ENCODE measurements at regions not wholly inside any gene's neighbourhood (a gene's known extent, or its start where the extent isn't known, plus 50 kb on each side); places are given as distances from the start of the nearest gene placed in this dataset.

DNA sequence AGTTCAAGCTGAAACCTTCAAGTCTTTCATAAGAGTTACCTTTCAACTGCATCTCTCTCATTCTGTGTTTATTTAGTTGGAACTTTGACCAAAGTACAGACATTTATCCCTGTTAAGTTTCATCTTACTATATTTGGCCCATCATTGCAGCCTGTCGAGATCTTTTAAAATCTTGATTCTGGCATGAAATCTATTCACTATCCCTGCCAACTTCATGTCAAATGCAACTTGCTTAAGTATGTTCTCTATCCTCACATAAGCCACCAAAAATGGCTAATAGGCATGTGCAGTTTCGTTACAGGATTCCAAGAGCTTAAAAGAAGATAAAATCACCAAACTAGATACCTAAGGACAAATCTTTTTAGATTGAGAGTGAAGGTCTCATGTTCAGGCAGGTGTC is 117.5 kb upstream of the KCNQ5 start:
- TF ChIP-seq JUND (IDR thresholded peaks at IDR 0.05; ENCODE audit: low read depth), result no peak
- in situ Hi-C loops (cut with HindIII; ENCODE audit: low pct_unique_long_range_greater_than_20kb, low sequenced_read_pairs), result no loop called here
- no peak for DNase-seq (ENCODE audit: low read depth in 1 of 2, low spot score in 1 of 2)

DNA sequence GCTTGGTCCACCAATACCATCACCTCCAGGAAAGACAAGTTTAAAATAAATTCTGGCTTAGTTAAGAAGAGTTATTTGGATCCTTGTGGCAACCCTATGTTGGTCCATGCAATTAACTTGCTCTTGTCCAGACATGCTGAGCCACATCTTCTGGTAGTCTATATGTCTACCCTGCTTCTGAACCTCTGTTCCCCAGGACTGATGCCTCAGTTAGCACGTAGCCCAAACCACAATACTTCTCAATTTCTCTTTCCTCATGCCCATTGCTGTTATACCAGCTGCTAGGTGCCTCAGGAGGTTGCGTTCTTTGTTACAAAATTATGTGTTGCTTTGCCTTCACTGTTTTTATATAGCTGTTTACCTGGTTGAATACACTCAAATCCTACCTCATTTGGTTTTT is 116.4 kb upstream of the KCNQ5 start:
- no peak for DNase-seq (ENCODE audit: low read depth in 1 of 2, low spot score in 1 of 2)
- no peak for TF ChIP-seq JUND (IDR thresholded peaks at IDR 0.05; ENCODE audit: low read depth)
- in situ Hi-C loops (cut with HindIII; ENCODE audit: low pct_unique_long_range_greater_than_20kb, low sequenced_read_pairs), result no loop called here

DNA sequence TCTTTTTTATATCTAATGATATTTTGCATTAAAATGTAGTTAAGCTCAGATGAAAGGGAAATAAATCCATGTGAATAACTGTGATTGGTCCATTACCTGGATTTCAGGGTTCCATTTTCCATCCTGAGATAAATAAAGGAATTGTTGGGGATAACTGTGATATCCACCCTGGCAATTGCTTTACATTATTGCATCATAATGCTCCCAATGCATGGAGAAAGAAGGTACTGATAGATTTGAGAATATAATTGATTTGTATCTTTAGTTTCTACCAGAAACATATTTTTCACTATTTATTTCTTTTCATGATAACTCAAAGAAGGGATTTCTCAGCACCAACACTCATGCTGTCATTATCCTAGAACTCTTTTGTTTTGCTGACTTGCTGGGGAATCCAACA is 102.0 kb upstream of the KCNQ5 start:
- no peak for DNase-seq (ENCODE audit: low read depth in 1 of 2, low spot score in 1 of 2)
- no peak for TF ChIP-seq JUND (IDR thresholded peaks at IDR 0.05; ENCODE audit: low read depth)
- in situ Hi-C loops (cut with HindIII; ENCODE audit: low pct_unique_long_range_greater_than_20kb, low sequenced_read_pairs), result no loop called here

DNA sequence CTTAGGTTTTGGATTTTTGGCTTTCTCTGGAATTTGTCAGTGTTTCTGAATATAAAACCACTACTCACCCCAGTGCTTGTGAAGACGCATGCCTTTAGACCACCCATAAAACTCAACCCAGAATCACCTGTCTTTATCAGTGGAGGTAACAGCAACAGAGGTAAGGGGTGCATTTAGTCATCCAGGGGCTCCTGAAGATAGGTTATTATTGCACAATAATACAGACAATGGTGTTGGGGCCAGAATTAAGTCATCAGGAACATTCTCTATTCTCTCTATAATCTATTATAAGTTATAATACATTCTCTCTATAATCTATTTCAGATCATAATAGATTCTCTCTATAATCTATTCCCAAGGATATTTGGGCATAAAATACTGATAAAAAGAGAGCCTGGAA is 100.2 kb upstream of the KCNQ5 start:
- no peak for TF ChIP-seq JUND (IDR thresholded peaks at IDR 0.05; ENCODE audit: low read depth)
- in situ Hi-C loops (cut with HindIII; ENCODE audit: low pct_unique_long_range_greater_than_20kb, low sequenced_read_pairs), result no loop called here
- DNase-seq (ENCODE audit: low read depth in 1 of 2, low spot score in 1 of 2), result no peak

DNA sequence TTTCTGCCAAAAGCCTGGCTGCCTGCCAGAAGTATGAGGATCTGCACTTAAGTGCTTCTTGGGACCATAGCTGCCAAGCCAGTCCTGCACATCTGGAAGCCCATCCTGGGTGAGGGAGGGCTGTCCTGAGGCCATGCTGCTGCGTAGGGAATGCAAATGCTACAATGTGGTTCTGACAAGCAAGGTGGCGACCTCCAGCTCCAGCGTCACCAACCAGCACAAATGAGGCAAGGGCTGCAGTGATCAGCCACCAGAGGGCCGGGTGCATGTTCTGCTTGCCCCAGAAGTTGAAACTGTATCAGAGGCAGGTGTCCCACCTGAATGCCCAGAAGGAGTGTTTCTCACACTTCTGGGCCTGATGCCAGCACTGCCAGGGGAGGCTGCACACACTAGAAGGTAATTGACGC is 99.1 kb upstream of the KCNQ5 start:
- in situ Hi-C loops (cut with HindIII; ENCODE audit: low pct_unique_long_range_greater_than_20kb, low sequenced_read_pairs), result no loop called here
- TF ChIP-seq JUND (IDR thresholded peaks at IDR 0.05; ENCODE audit: low read depth), result no peak
- DNase-seq (ENCODE audit: low read depth in 1 of 2, low spot score in 1 of 2), result peak in 1 of 2 experiments; percentile 16

DNA sequence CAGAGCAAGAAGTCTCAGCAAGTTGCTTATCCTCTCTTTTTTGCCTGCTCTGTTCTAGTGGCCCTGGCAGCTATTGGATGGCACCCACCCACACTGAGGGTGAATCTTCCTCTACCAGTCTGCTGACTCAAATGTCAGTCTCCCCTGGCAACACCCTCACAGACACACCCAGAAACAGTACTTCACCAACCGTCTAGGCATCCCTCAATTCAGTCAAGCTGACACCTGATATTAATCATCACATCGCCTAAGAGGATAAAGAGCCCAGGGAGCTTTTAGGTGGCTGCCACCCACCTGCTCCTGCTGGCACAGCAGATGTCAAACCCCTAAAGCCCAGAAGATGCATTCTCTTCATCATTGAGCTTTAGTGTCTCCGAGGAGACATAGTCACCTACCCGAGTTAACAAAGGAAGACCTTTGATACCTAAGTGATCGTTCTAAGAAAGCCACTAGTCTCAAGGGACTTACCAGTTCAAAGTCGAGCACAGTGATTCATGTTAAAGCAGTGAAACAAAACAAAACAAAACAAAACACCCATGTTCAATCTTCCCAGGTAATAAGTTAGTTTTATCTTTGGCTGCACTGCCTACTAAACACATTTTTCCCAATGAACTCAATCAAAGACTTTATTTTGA is 97.7 kb upstream of the KCNQ5 start:
- in situ Hi-C loops (cut with HindIII; ENCODE audit: low pct_unique_long_range_greater_than_20kb, low sequenced_read_pairs), result no loop called here
- DNase-seq (ENCODE audit: low read depth in 1 of 2, low spot score in 1 of 2), result no peak
- no peak for TF ChIP-seq JUND (IDR thresholded peaks at IDR 0.05; ENCODE audit: low read depth)

DNA sequence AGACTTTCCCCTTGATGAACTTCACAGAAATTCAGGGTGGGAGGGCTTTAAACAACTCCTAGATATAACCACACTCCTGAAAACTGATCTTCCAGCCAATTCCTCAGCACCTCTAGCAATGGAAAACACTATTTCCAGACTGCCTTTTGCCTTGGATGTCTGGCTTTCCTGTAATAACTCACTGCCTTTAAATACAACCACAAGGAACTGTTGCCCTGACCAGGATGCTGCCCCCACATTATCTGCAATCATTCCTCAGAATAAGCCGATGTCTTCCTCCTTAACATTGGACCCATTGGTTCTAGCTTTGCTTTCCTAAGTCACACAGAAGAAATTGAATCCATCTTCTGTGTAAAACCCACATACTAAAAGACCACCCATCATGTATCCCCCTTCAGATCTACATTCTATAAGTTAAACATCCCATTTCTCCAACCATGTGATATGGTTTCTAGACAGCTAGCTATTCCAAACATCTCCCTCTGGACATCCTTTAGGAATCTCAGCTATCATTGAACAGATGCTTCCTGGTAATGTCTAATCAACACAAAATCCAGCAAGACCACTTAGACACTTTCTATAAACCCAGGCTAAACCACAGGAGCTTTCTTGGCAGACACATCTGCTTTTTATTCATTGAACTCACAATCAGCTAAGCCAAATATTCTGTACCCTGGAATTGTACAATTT is 95.9 kb upstream of the KCNQ5 start:
- DNase-seq (ENCODE audit: low read depth in 1 of 2, low spot score in 1 of 2), result no peak
- in situ Hi-C loops (cut with HindIII; ENCODE audit: low pct_unique_long_range_greater_than_20kb, low sequenced_read_pairs), result no loop called here
- TF ChIP-seq JUND (IDR thresholded peaks at IDR 0.05; ENCODE audit: low read depth), result no peak

DNA sequence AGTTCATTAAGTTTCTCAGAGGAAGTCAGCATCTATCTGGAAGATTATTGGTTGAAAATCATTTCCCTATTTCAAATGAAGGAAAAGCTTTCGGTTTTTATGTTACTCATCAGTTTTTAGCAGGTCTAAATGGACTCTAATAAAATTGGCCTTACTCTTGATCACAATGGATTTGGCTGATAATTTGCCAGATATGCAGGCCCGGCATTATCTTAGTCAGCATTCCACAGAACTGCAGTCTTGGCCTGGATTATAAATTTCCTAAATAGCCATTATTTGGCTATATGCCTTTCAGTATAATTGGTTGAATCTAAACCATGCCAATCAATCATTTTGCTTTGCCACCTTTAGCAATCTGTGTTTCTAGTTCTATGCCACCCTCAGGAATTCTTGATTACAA is 91.7 kb upstream of the KCNQ5 start:
- in situ Hi-C loops (cut with HindIII; ENCODE audit: low pct_unique_long_range_greater_than_20kb, low sequenced_read_pairs), result no loop called here
- TF ChIP-seq JUND (IDR thresholded peaks at IDR 0.05; ENCODE audit: low read depth), result no peak
- DNase-seq (ENCODE audit: low read depth in 1 of 2, low spot score in 1 of 2), result no peak

DNA sequence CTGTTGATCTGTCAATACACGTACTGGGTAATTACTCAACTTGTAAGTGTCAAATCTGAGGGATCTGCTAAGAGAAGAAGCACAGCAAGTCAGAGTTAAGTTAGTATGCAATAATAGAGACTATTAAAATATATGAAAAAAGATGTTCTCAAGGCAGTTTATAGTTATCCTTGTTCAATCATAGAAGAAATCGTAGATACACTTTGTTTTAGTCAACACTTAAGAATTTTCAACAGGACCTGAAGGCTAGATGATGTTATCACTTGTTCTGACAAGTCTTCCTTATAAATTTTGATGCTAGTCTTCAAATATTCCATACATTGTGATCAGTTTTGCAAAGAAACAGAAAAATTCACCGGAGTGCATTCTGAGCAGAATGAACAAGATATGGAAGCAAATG is 91.1 kb upstream of the KCNQ5 start:
- TF ChIP-seq JUND (IDR thresholded peaks at IDR 0.05; ENCODE audit: low read depth), result no peak
- no peak for DNase-seq (ENCODE audit: low read depth in 1 of 2, low spot score in 1 of 2)
- in situ Hi-C loops (cut with HindIII; ENCODE audit: low pct_unique_long_range_greater_than_20kb, low sequenced_read_pairs), result no loop called here

DNA sequence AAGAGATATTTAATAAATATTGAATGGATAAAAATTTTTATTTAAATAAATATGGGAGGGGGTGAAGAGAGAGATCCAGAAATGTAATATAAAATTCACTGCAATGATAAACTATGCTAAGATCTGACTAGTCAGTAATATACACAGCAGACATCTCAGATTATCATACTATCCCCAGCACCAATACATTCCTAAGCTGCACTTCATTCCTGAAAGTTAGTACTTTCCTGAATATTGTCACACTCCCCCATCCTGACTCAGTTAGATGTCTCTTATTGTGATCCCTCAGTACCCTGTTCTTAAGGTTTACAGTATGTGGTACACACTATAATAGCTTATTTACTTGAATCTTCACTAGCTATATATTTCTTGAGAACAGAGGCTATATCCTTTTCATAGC is 88.3 kb upstream of the KCNQ5 start:
- no peak for TF ChIP-seq JUND (IDR thresholded peaks at IDR 0.05; ENCODE audit: low read depth)
- in situ Hi-C loops (cut with HindIII; ENCODE audit: low pct_unique_long_range_greater_than_20kb, low sequenced_read_pairs), result no loop called here
- DNase-seq (ENCODE audit: low read depth in 1 of 2, low spot score in 1 of 2), result no peak

DNA sequence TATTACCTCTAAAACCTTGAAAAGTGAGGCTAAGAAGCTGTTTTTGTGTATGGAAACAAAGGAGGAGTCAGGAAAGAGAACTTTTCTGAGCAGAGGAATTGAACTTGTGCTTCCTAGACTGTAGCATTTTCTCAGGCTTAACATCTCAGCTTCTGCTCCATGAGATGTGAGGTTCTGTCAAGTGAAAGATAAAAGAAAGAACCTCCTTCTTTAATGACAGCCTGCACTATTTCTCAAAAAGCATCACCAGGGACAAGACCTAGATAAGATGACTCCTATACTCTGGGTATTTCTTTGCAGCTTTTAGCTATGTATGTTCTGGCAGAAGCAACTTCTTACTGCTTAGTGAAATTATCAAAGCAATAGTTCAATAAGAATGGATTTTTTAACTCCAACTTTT is 87.6 kb upstream of the KCNQ5 start:
- TF ChIP-seq JUND (IDR thresholded peaks at IDR 0.05; ENCODE audit: low read depth), result no peak
- DNase-seq (ENCODE audit: low read depth in 1 of 2, low spot score in 1 of 2), result no peak
- in situ Hi-C loops (cut with HindIII; ENCODE audit: low pct_unique_long_range_greater_than_20kb, low sequenced_read_pairs), result no loop called here

DNA sequence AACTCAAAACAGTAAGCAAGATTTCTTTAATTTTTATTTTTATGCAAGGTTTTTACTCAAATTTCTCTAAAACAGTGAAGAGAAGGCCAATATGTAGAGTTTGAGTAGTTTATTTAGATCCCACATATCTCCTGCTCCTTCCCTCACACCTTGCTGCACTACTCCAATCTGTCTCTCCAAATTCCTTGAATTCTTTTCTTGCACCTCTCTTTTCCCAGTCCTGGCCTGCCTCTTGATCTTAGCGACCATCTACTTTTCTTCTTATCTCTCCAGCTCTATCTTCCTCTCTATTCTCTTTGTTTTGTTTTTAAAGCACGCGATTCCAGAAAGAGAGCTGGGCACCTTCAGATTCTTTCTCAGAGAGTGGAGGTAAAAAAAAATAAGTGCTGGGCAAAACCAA is 86.7 kb upstream of the KCNQ5 start:
- in situ Hi-C loops (cut with HindIII; ENCODE audit: low pct_unique_long_range_greater_than_20kb, low sequenced_read_pairs), result no loop called here

DNA sequence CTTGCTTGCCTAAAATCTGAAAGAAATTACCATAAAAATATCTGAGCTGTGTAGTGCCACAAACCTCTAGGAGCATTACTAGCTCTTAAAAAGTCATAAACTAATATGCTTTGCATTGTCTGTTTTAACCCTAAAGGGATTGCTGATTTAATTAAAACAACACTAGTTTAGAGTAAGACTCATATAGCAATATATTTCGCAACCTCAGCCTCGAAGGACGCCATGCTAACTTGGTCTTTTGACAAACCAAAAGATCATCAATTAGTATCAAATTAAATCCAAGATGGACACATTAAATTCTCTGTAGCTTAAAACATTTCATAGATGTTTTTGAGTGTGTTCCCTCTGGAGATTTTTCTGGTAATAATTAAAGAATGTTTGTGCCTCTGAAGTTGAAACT is 74.8 kb upstream of the KCNQ5 start:
- TF ChIP-seq JUND (IDR thresholded peaks at IDR 0.05; ENCODE audit: low read depth), result no peak
- in situ Hi-C loops (cut with HindIII; ENCODE audit: low pct_unique_long_range_greater_than_20kb, low sequenced_read_pairs), result no loop called here
- no peak for DNase-seq (ENCODE audit: low read depth in 1 of 2, low spot score in 1 of 2)

More for the DNA sequence above, 86.7 kb upstream of the KCNQ5 start:
- no peak for DNase-seq (ENCODE audit: low read depth in 1 of 2, low spot score in 1 of 2)
- no peak for TF ChIP-seq JUND (IDR thresholded peaks at IDR 0.05; ENCODE audit: low read depth)

DNA sequence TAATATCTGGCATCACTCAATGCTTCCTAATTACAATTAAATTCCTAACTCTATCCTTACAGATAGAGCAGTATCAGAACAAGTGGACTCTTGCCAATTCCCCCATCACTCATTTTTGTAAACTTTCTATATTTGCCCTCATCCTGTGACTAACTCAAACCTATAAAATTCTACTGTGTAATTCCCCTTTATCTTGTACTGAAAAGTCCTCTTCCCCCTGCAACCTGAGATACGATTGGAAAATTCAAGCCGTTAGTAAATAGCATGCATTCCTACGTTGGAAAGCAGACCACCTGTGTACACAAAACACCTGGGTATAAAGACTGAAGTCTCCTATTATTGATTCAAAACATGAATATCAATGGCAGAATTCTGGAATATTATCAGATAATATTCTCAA is 70.4 kb upstream of the KCNQ5 start:
- in situ Hi-C loops (cut with HindIII; ENCODE audit: low pct_unique_long_range_greater_than_20kb, low sequenced_read_pairs), result no loop called here
- TF ChIP-seq JUND (IDR thresholded peaks at IDR 0.05; ENCODE audit: low read depth), result no peak
- no peak for DNase-seq (ENCODE audit: low read depth in 1 of 2, low spot score in 1 of 2)
